Dermis blood vessel endothelial cell (primary cell): ENCODE measurements at regions not wholly inside any gene's neighbourhood (a gene's known extent, or its start where the extent isn't known, plus 50 kb on each side); places are given as distances from the start of the nearest gene placed in this dataset.

ENCODE experiments used
- DNase-seq: peaks from one replicate; pipeline ENCODE4 v3.0.0; 2010

GRCh38 chr3:31157047-31157694 is 262.7 kb upstream of the GADL1 start:
- DNase-seq: no peak

GRCh38 chr3:31157893-31158620 is 263.6 kb upstream of the GADL1 start:
- no peak for DNase-seq

GRCh38 chr3:31159331-31160039 is 265.0 kb upstream of the GADL1 start:
- no peak for DNase-seq

GRCh38 chr3:31161889-31162288 is 267.4 kb upstream of the GADL1 start:
- no peak for DNase-seq

GRCh38 chr3:31164381-31164780 is 269.9 kb upstream of the GADL1 start:
- no peak for DNase-seq

- DNase-seq: peak; percentile 69
Measured at GRCh38 chr3:31165399-31165860, 271.0 kb upstream of the GADL1 start.

GRCh38 chr3:31166249-31166885 is 271.9 kb upstream of the GADL1 start:
- peak; percentile 73 for DNase-seq

GRCh38 chr3:31167666-31168065 is 273.2 kb upstream of the GADL1 start:
- no peak for DNase-seq

- peak; percentile 17 for DNase-seq
Measured at GRCh38 chr3:31170932-31171670, 276.6 kb upstream of the GADL1 start.

- no peak for DNase-seq
Measured at GRCh38 chr3:31172336-31172735, 277.9 kb upstream of the GADL1 start.

- no peak for DNase-seq
Measured at GRCh38 chr3:31173118-31173718, 278.8 kb upstream of the GADL1 start.

GRCh38 chr3:31174079-31174478 is 279.6 kb upstream of the GADL1 start:
- no peak for DNase-seq

- DNase-seq: no peak
Measured at GRCh38 chr3:31176045-31176444, 281.6 kb upstream of the GADL1 start.

GRCh38 chr3:31178467-31178866 is 284.0 kb upstream of the GADL1 start:
- no peak for DNase-seq

GRCh38 chr3:31179768-31180167 is 285.3 kb upstream of the GADL1 start:
- DNase-seq: no peak

- DNase-seq: no peak
Measured at GRCh38 chr3:31180274-31180673, 285.8 kb upstream of the GADL1 start.

- no peak for DNase-seq
Measured at GRCh38 chr3:31181661-31182060, 287.2 kb upstream of the GADL1 start.

GRCh38 chr3:31182661-31183060 is 288.2 kb upstream of the GADL1 start:
- no peak for DNase-seq

GRCh38 chr3:31184261-31185061 is 290.0 kb upstream of the GADL1 start:
- DNase-seq: no peak

- DNase-seq: no peak
Measured at GRCh38 chr3:31185062-31185357, 290.5 kb upstream of the GADL1 start.

GRCh38 chr3:31186041-31186440 is 291.6 kb upstream of the GADL1 start:
- no peak for DNase-seq
